ENCODE measurements at regions not wholly inside any gene's neighbourhood (a gene's known extent, or its start where the extent isn't known, plus 50 kb on each side); places are given as distances from the start of the nearest gene placed in this dataset.

- Histone ChIP-seq H3K79me2 (ENCODE audit: low read depth) (no peaks in the 10 kb centered on the region), H3K4me1 (replicated peaks; ENCODE audit: insufficient read depth) (peaks cover 10% of the 10 kb centered on the region), H2AFZ (no peak overlapping the region), H3K9me2 (ENCODE audit: insufficient read depth) (no peaks in the 10 kb centered on the region; the same call in 1 of the 2 replicates), H4K20me1 (ENCODE audit: insufficient read depth) (no peaks in the 10 kb centered on the region), H3K4me2 (0 out of 2 replicates have a peak overlapping the region, but pooled peaks have one; percentile 9), H3K4me3 (no peak overlapping the region), H3K36me3 (ENCODE audit: low read depth) (no peaks in the 10 kb centered on the region), H3F3A (ENCODE audit: insufficient read depth, low read depth) (no peaks in the 10 kb centered on the region; the same call in 1 of the 2 replicates), H3K27me3 (ENCODE audit: insufficient read depth, low read depth) (no peaks in the 10 kb centered on the region), H3K27ac (no peak overlapping the region), H3K9me3 (ENCODE audit: insufficient read depth, low read depth) (no peaks in the 10 kb centered on the region)
- intact Hi-C loops (cut with micrococcal nuclease; ENCODE audit: unreplicated experiment), result loop anchor here (2.0 to 10.0 kb wide), 4 partner anchors 281 to 1255 kb away; no protein-coding TSS in a partner anchor
- ChIA-PET POLR2A (ENCODE audit: unreplicated experiment) (interaction anchor here (0.6 kb wide), 2 partner anchors 259 to 264 kb away, joined by 5 to 6 read pairs; no protein-coding TSS in a partner anchor), CTCF (interaction anchor here (0.6 to 1.8 kb wide), 2 partner anchors 281 to 696 kb away, joined by 4 to 5 read pairs; no protein-coding TSS in a partner anchor)
- no TSS peak for BruUV-seq (replicated peaks)
- no peak for TF ChIP-seq EZH2 (IDR thresholded peaks at IDR 0.05; ENCODE audit: low read depth)
- TF ChIP-seq CTCF (conservative IDR thresholded peaks at IDR 0.05), result peak; percentile 91
- DNase-seq, result peak in 1 of 2 experiments; percentile 43
Observed at GRCh38 chr6:53986165-53986720, 125.0 kb upstream of the MLIP start.

- no peaks in the 10 kb centered on the region; the same call in 1 of the 2 replicates for H3K9me2 ChIP-seq (ENCODE audit: insufficient read depth)
- ChIA-PET POLR2A (ENCODE audit: unreplicated experiment) (no interaction called here), CTCF (interaction anchor here (0.6 to 1.8 kb wide), 2 partner anchors 280 to 695 kb away, joined by 4 to 5 read pairs; no protein-coding TSS in a partner anchor)
- H3K4me2 ChIP-seq, result no peak overlapping the region
- intact Hi-C loops (cut with micrococcal nuclease; ENCODE audit: unreplicated experiment), result loop anchor here (2.0 to 10.0 kb wide), 4 partner anchors 280 to 1254 kb away; no protein-coding TSS in a partner anchor
- H4K20me1 ChIP-seq (ENCODE audit: insufficient read depth), result no peaks in the 10 kb centered on the region
- no peak overlapping the region for H3K27ac ChIP-seq
- H2AFZ ChIP-seq, result no peak overlapping the region
- peaks cover 10% of the 10 kb centered on the region for H3K4me1 ChIP-seq (replicated peaks; ENCODE audit: insufficient read depth)
- no peaks in the 10 kb centered on the region for H3K9me3 ChIP-seq (ENCODE audit: insufficient read depth, low read depth)
- BruUV-seq (replicated peaks), result no TSS peak
- H3K79me2 ChIP-seq (ENCODE audit: low read depth), result no peaks in the 10 kb centered on the region
- TF ChIP-seq EZH2 (IDR thresholded peaks at IDR 0.05; ENCODE audit: low read depth) (no peak), CTCF (conservative IDR thresholded peaks at IDR 0.05) (no peak)
- no peaks in the 10 kb centered on the region for H3K36me3 ChIP-seq (ENCODE audit: low read depth)
- no peaks in the 10 kb centered on the region; the same call in 1 of the 2 replicates for H3F3A ChIP-seq (ENCODE audit: insufficient read depth, low read depth)
- H3K27me3 ChIP-seq (ENCODE audit: insufficient read depth, low read depth), result no peaks in the 10 kb centered on the region
- no peak for DNase-seq
- no peak overlapping the region for H3K4me3 ChIP-seq
Observed at GRCh38 chr6:53986721-53987521, 124.3 kb upstream of the MLIP start.

DNA sequence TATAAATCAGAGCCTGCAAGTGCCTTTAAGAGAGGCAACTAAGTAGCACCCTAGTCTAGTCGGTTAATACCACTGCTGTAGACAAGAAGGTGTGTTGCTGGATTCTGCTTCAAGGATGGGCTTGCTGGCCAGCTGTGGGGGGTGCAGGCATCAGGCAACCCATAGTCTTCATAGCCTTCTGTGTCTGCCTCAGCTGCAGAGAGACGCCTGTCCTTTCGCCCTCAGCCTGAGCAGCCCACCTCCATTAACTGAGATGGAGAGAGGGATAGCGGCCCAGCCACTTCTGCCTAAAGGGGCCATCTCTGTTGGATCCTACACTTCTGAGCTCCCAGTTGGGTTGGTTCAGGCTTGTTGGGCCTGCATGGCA is 123.7 kb upstream of the MLIP start:
- H3K4me1 ChIP-seq (replicated peaks; ENCODE audit: insufficient read depth), result peaks cover 10% of the 10 kb centered on the region
- no peaks in the 10 kb centered on the region for H3K36me3 ChIP-seq (ENCODE audit: low read depth)
- H3K4me2 ChIP-seq, result no peak overlapping the region
- intact Hi-C loops (cut with micrococcal nuclease; ENCODE audit: unreplicated experiment), result loop anchor here (2.0 to 10.0 kb wide), 4 partner anchors 279 to 1253 kb away; no protein-coding TSS in a partner anchor
- POLR2A ChIA-PET (ENCODE audit: unreplicated experiment), result no interaction called here
- H4K20me1 ChIP-seq (ENCODE audit: insufficient read depth), result no peaks in the 10 kb centered on the region
- no peak for TF ChIP-seq EZH2 (IDR thresholded peaks at IDR 0.05; ENCODE audit: low read depth)
- no peak for TF ChIP-seq CTCF (conservative IDR thresholded peaks at IDR 0.05)
- DNase-seq, result no peak
- H2AFZ ChIP-seq, result no peak overlapping the region
- no peaks in the 10 kb centered on the region for H3K27me3 ChIP-seq (ENCODE audit: insufficient read depth, low read depth)
- no peak overlapping the region for H3K4me3 ChIP-seq
- no peaks in the 10 kb centered on the region; the same call in 1 of the 2 replicates for H3F3A ChIP-seq (ENCODE audit: insufficient read depth, low read depth)
- H3K9me2 ChIP-seq (ENCODE audit: insufficient read depth), result no peaks in the 10 kb centered on the region; the same call in 1 of the 2 replicates
- no TSS peak for BruUV-seq (replicated peaks)
- no peaks in the 10 kb centered on the region for H3K79me2 ChIP-seq (ENCODE audit: low read depth)
- H3K27ac ChIP-seq, result no peak overlapping the region
- CTCF ChIA-PET, result no interaction called here
- H3K9me3 ChIP-seq (ENCODE audit: insufficient read depth, low read depth), result no peaks in the 10 kb centered on the region
